PFSK-1 (cell line): ENCODE measurements at regions not wholly inside any gene's neighbourhood (a gene's known extent, or its start where the extent isn't known, plus 50 kb on each side); places are given as distances from the start of the nearest gene placed in this dataset.

ENCODE experiments used
- REST ChIP-seq, 2 experiments: IDR thresholded peaks; 2 replicates each; pipeline versions ENCODE4 v1.6.1 to v1.8.0; 2011 to 2012; ENCODE audit warnings: low read depth in 2 of 2, low read length in 2 of 2, control low read depth in 1 of 2, inconsistent platforms in 1 of 2, mild to moderate bottlenecking in 1 of 2, moderate library complexity in 1 of 2; ENCODE audit not compliant: insufficient read depth in 1 of 2
- TAF1 ChIP-seq: IDR thresholded peaks from 2 replicates; pipeline ENCODE4 v1.6.1; 2012; ENCODE audit warnings: low read length, control low read depth, borderline replicate concordance; ENCODE audit not compliant: insufficient read depth

- no peak for TF ChIP-seq REST (IDR thresholded peaks at IDR 0.05; ENCODE audit: insufficient read depth in 1 of 2, low read depth in 2 of 2, low read length in 2 of 2)
- TF ChIP-seq TAF1 = no peak
Measured at GRCh38 chr4:126976850-126977632, 655.7 kb upstream of the INTU start.
